Retinal pigment epithelial cell (primary cell): ENCODE measurements at regions not wholly inside any gene's neighbourhood (a gene's known extent, or its start where the extent isn't known, plus 50 kb on each side); places are given as distances from the start of the nearest gene placed in this dataset.

Source experiments
- DNase-seq: peaks from one replicate; pipeline ENCODE4 v3.0.0-alpha.2; 2010; ENCODE audit warnings: low read depth
- H3K4me3 ChIP-seq: 2 replicates; pipeline ENCODE4 v1.5.1; 2011; ENCODE audit warnings: mild to moderate bottlenecking, low read length, control low read depth, moderate library complexity
- TF ChIP-seq, protein P1 (sequence below): conservative IDR thresholded peaks from 2 replicates; pipeline ENCODE4 v1.5.1; 2011; ENCODE audit warnings: low read depth, low read length, control low read depth, inconsistent platforms

DNA sequence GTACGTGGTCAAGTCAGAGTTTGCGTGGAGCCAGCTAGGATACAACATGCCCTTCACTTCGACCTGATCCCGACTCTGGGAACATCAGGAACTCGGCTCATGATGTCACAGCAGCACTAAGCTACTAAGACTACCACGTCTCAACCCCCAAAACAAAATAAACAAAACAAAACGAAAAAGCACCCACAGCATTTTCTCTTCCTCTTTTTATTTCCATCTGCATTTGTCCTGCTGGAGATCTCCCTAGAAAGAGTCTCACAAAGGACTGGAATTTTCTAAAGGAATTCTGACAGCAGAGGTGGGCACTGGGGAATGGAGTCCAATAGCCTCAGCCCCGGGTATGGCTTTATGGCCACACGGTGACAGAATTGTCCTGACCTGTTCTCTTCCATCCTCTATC lies 196.6 kb downstream of the SALL1 start:
- no peak overlapping the region for H3K4me3 ChIP-seq
- TF ChIP-seq, protein P1, sequence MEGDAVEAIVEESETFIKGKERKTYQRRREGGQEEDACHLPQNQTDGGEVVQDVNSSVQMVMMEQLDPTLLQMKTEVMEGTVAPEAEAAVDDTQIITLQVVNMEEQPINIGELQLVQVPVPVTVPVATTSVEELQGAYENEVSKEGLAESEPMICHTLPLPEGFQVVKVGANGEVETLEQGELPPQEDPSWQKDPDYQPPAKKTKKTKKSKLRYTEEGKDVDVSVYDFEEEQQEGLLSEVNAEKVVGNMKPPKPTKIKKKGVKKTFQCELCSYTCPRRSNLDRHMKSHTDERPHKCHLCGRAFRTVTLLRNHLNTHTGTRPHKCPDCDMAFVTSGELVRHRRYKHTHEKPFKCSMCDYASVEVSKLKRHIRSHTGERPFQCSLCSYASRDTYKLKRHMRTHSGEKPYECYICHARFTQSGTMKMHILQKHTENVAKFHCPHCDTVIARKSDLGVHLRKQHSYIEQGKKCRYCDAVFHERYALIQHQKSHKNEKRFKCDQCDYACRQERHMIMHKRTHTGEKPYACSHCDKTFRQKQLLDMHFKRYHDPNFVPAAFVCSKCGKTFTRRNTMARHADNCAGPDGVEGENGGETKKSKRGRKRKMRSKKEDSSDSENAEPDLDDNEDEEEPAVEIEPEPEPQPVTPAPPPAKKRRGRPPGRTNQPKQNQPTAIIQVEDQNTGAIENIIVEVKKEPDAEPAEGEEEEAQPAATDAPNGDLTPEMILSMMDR, result no peak
- DNase-seq, result no peak

DNA sequence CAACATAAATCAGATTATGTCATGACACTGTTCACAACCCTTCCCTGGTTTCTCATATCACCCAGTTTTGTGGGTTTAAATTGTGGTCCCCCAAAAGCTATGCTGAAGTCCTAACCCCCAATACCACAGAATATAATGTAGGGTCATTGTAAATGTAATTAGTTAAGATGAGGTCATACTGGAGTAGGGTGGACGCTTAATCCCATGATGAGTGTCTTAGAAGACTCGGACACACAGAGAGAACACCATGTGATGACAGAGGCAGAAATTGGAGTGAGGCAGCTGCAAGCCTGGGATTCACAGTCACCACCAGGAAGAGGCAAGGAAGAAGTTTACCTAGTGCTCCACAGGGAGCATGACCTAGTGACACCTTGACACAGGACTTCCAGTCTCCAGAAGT lies 197.8 kb downstream of the SALL1 start:
- H3K4me3 ChIP-seq, result no peak overlapping the region
- TF ChIP-seq, protein P1, result no peak
- DNase-seq, result no peak

DNA sequence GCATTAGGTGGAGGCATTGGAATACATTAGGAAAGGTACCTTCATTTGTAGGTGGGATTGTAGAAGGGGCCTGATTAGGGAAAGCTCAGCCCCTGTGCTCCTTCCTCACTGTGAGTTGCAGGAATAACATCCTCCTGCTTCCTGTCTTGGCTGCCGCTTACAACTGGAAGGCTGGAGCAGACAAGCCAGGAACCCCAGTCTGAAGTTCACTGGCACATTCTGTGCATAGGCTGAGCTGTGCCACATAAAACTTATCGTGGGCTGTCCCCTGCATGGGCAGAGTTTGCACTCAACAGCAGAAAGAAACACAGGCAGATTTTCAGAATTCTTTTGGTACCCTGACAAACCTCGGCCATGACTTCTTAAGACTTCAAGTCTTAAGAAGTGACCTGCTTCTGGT lies 200.1 kb downstream of the SALL1 start:
- DNase-seq, result no peak
- TF ChIP-seq, protein P1, result no peak
- H3K4me3 ChIP-seq, result no peak overlapping the region

DNA sequence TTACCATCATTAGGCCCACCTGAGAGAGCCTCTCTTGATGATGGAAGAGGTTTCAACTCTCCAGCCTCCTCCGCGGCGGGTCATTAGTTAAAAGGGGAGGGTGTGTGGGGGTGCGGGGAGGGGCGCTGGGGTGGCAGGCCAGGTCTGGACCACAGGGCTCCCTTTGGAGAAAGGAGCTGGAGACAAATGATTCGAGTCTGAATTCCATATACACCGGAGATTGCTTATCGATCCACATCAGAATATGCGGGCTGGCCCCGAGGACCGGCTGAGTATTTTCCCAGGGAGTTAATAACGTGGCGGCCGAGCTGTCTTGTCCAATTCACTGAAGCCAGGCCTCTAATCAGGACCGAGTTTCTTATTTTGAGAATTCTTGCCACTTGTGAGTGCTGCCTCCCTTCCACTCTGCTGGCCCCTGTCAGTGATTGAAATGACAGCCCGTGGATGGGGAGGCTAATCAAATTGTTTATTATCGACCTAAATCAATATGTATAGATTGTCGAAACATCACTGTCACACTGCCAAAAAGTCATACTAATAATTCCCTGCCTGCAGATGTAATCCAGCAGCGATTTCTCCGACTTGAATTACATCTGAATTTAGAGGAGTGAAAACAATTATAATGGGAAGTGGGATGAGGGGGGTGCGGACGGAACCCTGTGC lies 202.7 kb downstream of the SALL1 start:
- TF ChIP-seq, protein P1, result no peak
- no peak for DNase-seq
- H3K4me3 ChIP-seq, result no peak overlapping the region

DNA sequence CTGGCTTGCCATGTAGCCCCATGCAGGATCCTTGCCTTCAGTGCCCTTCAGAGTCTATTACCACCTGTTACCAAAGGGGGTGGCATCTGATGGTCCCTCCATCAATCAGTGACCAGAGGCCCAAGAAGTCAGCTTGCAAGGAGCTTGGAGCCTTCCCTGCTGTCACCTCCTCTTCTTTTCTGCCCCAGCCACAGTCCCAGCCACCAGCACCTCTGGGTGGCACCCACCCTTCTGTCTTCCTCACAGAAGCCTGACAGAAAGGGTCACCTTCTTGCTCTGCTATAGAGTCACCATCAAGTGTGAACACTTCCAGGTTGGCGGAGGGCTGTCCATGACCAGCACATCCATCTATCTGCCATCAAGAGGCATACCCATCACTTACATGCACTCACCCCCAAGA lies 203.2 kb downstream of the SALL1 start:
- TF ChIP-seq, protein P1, result no peak
- DNase-seq, result no peak
- no peak overlapping the region for H3K4me3 ChIP-seq

DNA sequence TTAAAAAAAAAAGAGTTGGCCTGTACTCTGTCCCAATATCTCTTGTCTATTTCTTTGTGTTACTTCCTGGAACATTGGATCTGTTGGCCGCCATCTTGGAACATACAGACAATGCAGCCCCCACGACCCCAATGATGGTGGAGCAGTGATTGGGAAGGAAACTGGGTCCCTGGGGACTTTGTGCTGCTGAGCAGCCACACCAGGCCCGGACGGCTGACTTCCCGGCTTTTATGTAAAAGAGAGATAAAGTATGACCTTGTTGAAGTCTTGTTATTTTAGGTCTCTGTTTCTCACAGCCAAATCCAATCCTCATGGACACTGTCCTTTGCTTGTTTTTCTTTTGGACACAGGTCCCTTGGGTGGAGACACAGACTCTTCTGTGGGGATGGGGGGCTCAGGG lies 204.5 kb downstream of the SALL1 start:
- TF ChIP-seq, protein P1, result no peak
- DNase-seq, result no peak
- no peak overlapping the region for H3K4me3 ChIP-seq

DNA sequence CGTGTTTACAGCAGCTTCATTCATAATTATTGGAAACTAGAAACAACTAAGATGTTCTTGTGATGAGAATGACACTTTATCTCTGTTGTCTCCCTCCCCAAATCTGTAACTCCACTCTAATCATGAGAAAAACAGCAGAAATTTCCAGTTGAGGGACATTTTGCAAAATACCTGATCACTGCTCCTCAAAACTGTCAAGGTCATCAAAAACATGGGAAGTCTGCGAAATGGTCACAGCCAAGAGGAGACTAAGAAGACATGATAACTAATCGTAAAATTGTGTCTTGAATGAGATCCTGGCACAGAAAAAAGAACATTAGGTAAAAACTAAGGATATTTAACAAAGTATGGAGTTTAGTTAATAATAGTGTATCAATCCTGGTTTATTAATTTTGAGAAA lies 204.2 kb downstream of the CYLD start:
- TF ChIP-seq, protein P1, result no peak
- no peak overlapping the region for H3K4me3 ChIP-seq
- no peak for DNase-seq
